SU-DHL-6 (cell line): ENCODE measurements at regions not wholly inside any gene's neighbourhood (a gene's known extent, or its start where the extent isn't known, plus 50 kb on each side); places are given as distances from the start of the nearest gene placed in this dataset.

Source experiments
- H2AFZ ChIP-seq: fragments of 200-600 bp; sonication (generic); 2 replicates; pipeline ENCODE4 v1.6.1; 2014; ENCODE audit warnings: low read depth, mild to moderate bottlenecking, moderate library complexity, mixed read lengths, antibody characterized with exemption, low read length; ENCODE audit not compliant: severe bottlenecking
- H3F3A ChIP-seq: fragments of 200-600 bp; shearing (Covaris generic); 2 replicates; pipeline ENCODE4 v1.6.0; 2016; ENCODE audit warnings: antibody characterized with exemption, mild to moderate bottlenecking; ENCODE audit not compliant: insufficient read depth
- H3K27ac ChIP-seq: fragments of 200-600 bp; sonication (generic); 2 replicates; pipeline ENCODE4 v1.5.1; 2016; ENCODE audit warnings: low read depth, mild to moderate bottlenecking, low read length, moderate library complexity, mixed read lengths
- H3K27me3 ChIP-seq: fragments of 200-600 bp; sonication (generic), shearing (Covaris generic); 2 replicates; pipeline ENCODE4 v1.6.0; 2014; ENCODE audit warnings: mild to moderate bottlenecking, low read length
- H3K36me3 ChIP-seq: fragments of 200-600 bp; sonication (generic); 2 replicates; pipeline ENCODE4 v1.6.1; 2014; ENCODE audit warnings: mild to moderate bottlenecking, low read length, mixed read lengths
- H3K4me2 ChIP-seq: fragments of 300-600, 200-600 bp; shearing (Covaris generic), sonication (generic); 2 replicates; pipeline ENCODE4 v1.6.0; 2014; ENCODE audit warnings: low read length, low read depth, mild to moderate bottlenecking; ENCODE audit not compliant: poor library complexity, severe bottlenecking
- H3K4me3 ChIP-seq: fragments of 200-600 bp; sonication (generic); 2 replicates; pipeline ENCODE4 v1.5.1; 2014; ENCODE audit warnings: antibody characterized with exemption, low read length, mild to moderate bottlenecking, mixed read lengths; ENCODE audit not compliant: insufficient read depth, poor library complexity, severe bottlenecking
- H3K79me2 ChIP-seq: fragments of 200-600 bp; sonication (generic); 2 replicates; pipeline ENCODE4 v1.6.1; 2014; ENCODE audit warnings: mild to moderate bottlenecking, low read length, moderate library complexity; ENCODE audit not compliant: insufficient read depth
- H3K9ac ChIP-seq: fragments of 200-600 bp; sonication (generic); 2 replicates; pipeline ENCODE4 v1.7.0; 2014; ENCODE audit warnings: mild to moderate bottlenecking, low read length
- H3K9me2 ChIP-seq: fragments of 200-600 bp; sonication (generic); replicated peaks from 2 replicates; pipeline ENCODE4 v1.6.1; 2014; ENCODE audit warnings: low read length; ENCODE audit not compliant: insufficient read depth
- H3K9me3 ChIP-seq: fragments of 200-600 bp; sonication (generic); 2 replicates; pipeline ENCODE4 v1.6.1; 2014; ENCODE audit warnings: low read length, mixed read lengths; ENCODE audit not compliant: insufficient read depth
- H4K20me1 ChIP-seq: fragments of 200-600 bp; sonication (generic); 2 replicates; pipeline ENCODE4 v1.6.1; 2014; ENCODE audit warnings: low read depth, mild to moderate bottlenecking, antibody characterized with exemption, low read length, moderate library complexity, mixed read lengths
- CTCF ChIP-seq: fragments of 200-600 bp; sonication (generic); IDR thresholded peaks from one replicate; pipeline ENCODE4 v1.5.1; 2017; ENCODE audit warnings: antibody characterized with exemption, mild to moderate bottlenecking, low read length, moderate library complexity; ENCODE audit not compliant: insufficient read depth, poor library complexity, severe bottlenecking
- EZH2phosphoT487 ChIP-seq: fragments of 200-600 bp; sonication (generic), shearing (Covaris generic); conservative IDR thresholded peaks from 2 replicates; pipeline ENCODE4 v1.6.1; 2018; ENCODE audit warnings: mild to moderate bottlenecking, antibody characterized with exemption, low read length, moderate library complexity, mixed read lengths

- Histone ChIP-seq H3K4me2 (no peak overlapping the region), H3K27me3 (no peaks in the 10 kb centered on the region), H3K9me2 (no peaks in the 10 kb centered on the region), H3K9ac (no peak overlapping the region), H3K4me3 (no peak overlapping the region), H2AFZ (no peak overlapping the region), H3F3A (no peaks in the 10 kb centered on the region), H4K20me1 (no peaks in the 10 kb centered on the region), H3K79me2 (no peaks in the 10 kb centered on the region), H3K27ac (no peak overlapping the region), H3K9me3 (no peaks in the 10 kb centered on the region), H3K36me3 (no peaks in the 10 kb centered on the region)
- no peak for TF ChIP-seq CTCF
- TF ChIP-seq EZH2phosphoT487, result no peak
Observed at GRCh38 chr2:121132054-121132761, 152.8 kb downstream of the TFCP2L1 start.

GRCh38 chr2:121132762-121133107, 152.3 kb downstream of the TFCP2L1 start:
- H3K79me2 ChIP-seq, result no peaks in the 10 kb centered on the region
- H3K27me3 ChIP-seq, result no peaks in the 10 kb centered on the region
- no peaks in the 10 kb centered on the region for H4K20me1 ChIP-seq
- H3K9me3 ChIP-seq, result no peaks in the 10 kb centered on the region
- no peak overlapping the region for H3K27ac ChIP-seq
- no peaks in the 10 kb centered on the region for H3F3A ChIP-seq
- no peak overlapping the region for H2AFZ ChIP-seq
- no peak overlapping the region for H3K9ac ChIP-seq
- H3K36me3 ChIP-seq, result no peaks in the 10 kb centered on the region
- no peaks in the 10 kb centered on the region for H3K9me2 ChIP-seq
- no peak overlapping the region for H3K4me3 ChIP-seq
- TF ChIP-seq EZH2phosphoT487 (no peak), CTCF (no peak)
- H3K4me2 ChIP-seq, result no peak overlapping the region

- H3K36me3 ChIP-seq, result no peaks in the 10 kb centered on the region
- H2AFZ ChIP-seq, result no peak overlapping the region
- H3K9me3 ChIP-seq, result no peaks in the 10 kb centered on the region
- H3K4me2 ChIP-seq, result no peak overlapping the region
- H3K9me2 ChIP-seq, result no peaks in the 10 kb centered on the region
- H3F3A ChIP-seq, result no peaks in the 10 kb centered on the region
- no peak overlapping the region for H3K9ac ChIP-seq
- H3K4me3 ChIP-seq, result no peak overlapping the region
- TF ChIP-seq EZH2phosphoT487, result no peak
- TF ChIP-seq CTCF, result no peak
- H3K79me2 ChIP-seq, result no peaks in the 10 kb centered on the region
- no peaks in the 10 kb centered on the region for H4K20me1 ChIP-seq
- H3K27ac ChIP-seq, result no peak overlapping the region
- no peaks in the 10 kb centered on the region for H3K27me3 ChIP-seq
Observed at GRCh38 chr2:121133551-121134319, 151.3 kb downstream of the TFCP2L1 start.
